PC-3 (cell line): ENCODE measurements at regions not wholly inside any gene's neighbourhood (a gene's known extent, or its start where the extent isn't known, plus 50 kb on each side); places are given as distances from the start of the nearest gene placed in this dataset.
"Not testable (repeated sequence)": the region's sequence is repeated elsewhere in the genome, so short reads cannot be mapped to it uniquely, and the experiment has no call there.

Experiments used
- ATAC-seq: fragments of 200-7000 bp; cut with Tn5 transposase; 2 replicates; pipeline ENCODE4 v1.9.1; 2020; ENCODE audit warnings: mild to moderate bottlenecking, moderate library complexity
- BruUV-seq: library from RNA; stranded (reverse); fragments of 400-500 nt; replicated peaks from 2 replicates; lab custom pipeline; 2021; lab: Mats Ljungman, UMichigan
- CTCF ChIA-PET: fragments of 300-600 bp; sonication (Branson Sonifier 250); formaldehyde crosslinking; loops from one replicate; lab custom pipeline; 2022; ENCODE audit warnings: antibody characterized with exemption; lab: Charles Lee
- POLR2A ChIA-PET: fragments of 300-600 bp; sonication (Branson Sonifier 250); formaldehyde crosslinking; loops from one replicate; lab custom pipeline; 2022; ENCODE audit warnings: antibody characterized with exemption; ENCODE audit not compliant: unreplicated experiment; lab: Charles Lee
- DNase-seq: peaks from one replicate; pipeline ENCODE4 v3.0.0-alpha.2; 2015
- H2AFZ ChIP-seq: fragments of 300-600 bp; sonication (generic); 2 replicates; pipeline ENCODE4 v1.6.0; 2016; ENCODE audit warnings: antibody characterized with exemption, low read length
- H3F3A ChIP-seq: fragments of 300-600 bp; sonication (generic); one replicate; pipeline ENCODE4 v1.6.0; 2017; ENCODE audit warnings: antibody characterized with exemption, low read length, control low read depth, mild to moderate bottlenecking; ENCODE audit not compliant: unreplicated experiment
- H3K27ac ChIP-seq: fragments of 300-600 bp; sonication (generic); 2 replicates; pipeline ENCODE4 v1.5.1; 2016; ENCODE audit warnings: mild to moderate bottlenecking, low read length
- H3K27me3 ChIP-seq: fragments of 300-600 bp; sonication (generic); 2 replicates; pipeline ENCODE4 v1.6.1; 2016; ENCODE audit warnings: low read length, mixed read lengths
- H3K36me3 ChIP-seq: fragments of 300-600 bp; sonication (generic); 2 replicates; pipeline ENCODE4 v1.6.1; 2016; ENCODE audit warnings: low read depth, mixed run types, low read length, mixed read lengths
- H3K4me1 ChIP-seq: fragments of 300-600 bp; sonication (generic); 2 replicates; pipeline ENCODE4 v1.5.1; 2016; ENCODE audit warnings: low read length; ENCODE audit not compliant: insufficient read depth
- H3K4me2 ChIP-seq: fragments of 300-600 bp; sonication (generic); 2 replicates; pipeline ENCODE4 v1.6.0; 2016; ENCODE audit warnings: low read length
- H3K4me3 ChIP-seq: fragments of 300-600 bp; sonication (generic); 2 replicates; pipeline ENCODE4 v1.5.1; 2016; ENCODE audit warnings: mild to moderate bottlenecking, low read length, mixed read lengths
- H3K79me2 ChIP-seq: fragments of 300-600 bp; sonication (generic); 2 replicates; pipeline ENCODE4 v1.6.1; 2017; ENCODE audit warnings: low read length, mixed read lengths
- H3K9ac ChIP-seq: fragments of 300-600 bp; sonication (generic); 2 replicates; pipeline ENCODE4 v1.6.0; 2016; ENCODE audit warnings: mild to moderate bottlenecking, low read length
- H3K9me2 ChIP-seq: fragments of 300-600 bp; sonication (generic); replicated peaks from 2 replicates; pipeline ENCODE4 v1.6.1; 2016; ENCODE audit warnings: mixed run types, low read length, mixed read lengths
- H3K9me3 ChIP-seq: fragments of 300-600 bp; sonication (generic); 2 replicates; pipeline ENCODE4 v1.6.1; 2016; ENCODE audit warnings: low read length, mixed read lengths
- H4K20me1 ChIP-seq: fragments of 300-600 bp; sonication (generic); 2 replicates; pipeline ENCODE4 v1.6.1; 2016; ENCODE audit warnings: low read length, mixed read lengths
- CTCF ChIP-seq: fragments of 300-600 bp; sonication (generic); conservative IDR thresholded peaks from 2 replicates; pipeline ENCODE4 v1.5.1; 2017; ENCODE audit warnings: antibody characterized with exemption, low read depth, mild to moderate bottlenecking, low read length
- EZH2 ChIP-seq: fragments of 300-600 bp; sonication (generic); IDR thresholded peaks from one replicate; pipeline ENCODE4 v1.6.1; 2017; ENCODE audit warnings: antibody characterized with exemption, mild to moderate bottlenecking, low read length; ENCODE audit not compliant: unreplicated experiment
- EZH2phosphoT487 ChIP-seq: fragments of 300-600 bp; sonication (generic); IDR thresholded peaks from 2 replicates; pipeline ENCODE4 v1.6.1; 2018; ENCODE audit warnings: mild to moderate bottlenecking, antibody characterized with exemption, low read length, borderline replicate concordance
- intact Hi-C: fragments of 100-400 bp; cut with micrococcal nuclease; formaldehyde crosslinking; loops from 2 replicates; pipeline ENCODE4 v1.9.0; 2023

DNA sequence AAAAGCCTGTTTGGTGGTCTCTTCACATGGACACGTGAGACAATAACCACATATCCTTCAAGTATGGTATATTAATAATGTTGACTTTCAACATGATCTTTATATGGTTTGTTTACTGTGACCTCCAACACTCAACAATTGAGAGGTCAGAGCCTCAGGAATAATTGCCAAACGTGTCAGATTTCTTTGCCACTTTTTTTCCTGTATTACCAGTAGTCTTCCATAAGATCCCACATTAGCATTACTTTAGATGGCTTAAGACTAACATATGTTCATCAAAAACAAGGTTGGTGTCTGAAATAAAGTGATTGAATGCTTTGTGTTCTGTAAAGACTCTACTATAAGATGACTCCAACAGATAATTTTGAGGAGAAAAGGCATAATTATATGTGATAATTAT is 118.7 kb upstream of the F3 start:
- no peaks in the 10 kb centered on the region for H3K27me3 ChIP-seq
- H3K36me3 ChIP-seq: no peaks in the 10 kb centered on the region
- H3K4me3 ChIP-seq: no peak overlapping the region
- no peaks in the 10 kb centered on the region for H3K79me2 ChIP-seq
- BruUV-seq: no TSS peak
- TF ChIP-seq CTCF (no peak), EZH2phosphoT487 (no peak)
- H3K9ac ChIP-seq: no peak overlapping the region
- intact Hi-C loops: no loop called here
- ChIA-PET POLR2A (no interaction called here), CTCF (no interaction called here)
- no peaks in the 10 kb centered on the region for H4K20me1 ChIP-seq
- H3F3A ChIP-seq: no peaks in the 10 kb centered on the region
- no peak for ATAC-seq
- no peak overlapping the region for H2AFZ ChIP-seq
- no peak overlapping the region for H3K27ac ChIP-seq
- H3K4me2 ChIP-seq: no peak overlapping the region
- H3K4me1 ChIP-seq: no peaks in the 10 kb centered on the region
- no peak for DNase-seq
- no peaks in the 10 kb centered on the region for H3K9me3 ChIP-seq
- H3K9me2 ChIP-seq: no peaks in the 10 kb centered on the region

- H3F3A ChIP-seq, H3K79me2 ChIP-seq, H3K27me3 ChIP-seq, H3K4me1 ChIP-seq, H3K9me3 ChIP-seq, H3K4me3 ChIP-seq, H2AFZ ChIP-seq, H3K4me2 ChIP-seq, CTCF ChIA-PET, ATAC-seq, intact Hi-C loops, POLR2A ChIA-PET, H3K27ac ChIP-seq, BruUV-seq, H4K20me1 ChIP-seq, H3K9ac ChIP-seq, H3K9me2 ChIP-seq, DNase-seq, H3K36me3 ChIP-seq: not testable (repeated sequence)
Observed at GRCh38 chr1:94659202-94659601, 117.6 kb upstream of the F3 start.

DNA sequence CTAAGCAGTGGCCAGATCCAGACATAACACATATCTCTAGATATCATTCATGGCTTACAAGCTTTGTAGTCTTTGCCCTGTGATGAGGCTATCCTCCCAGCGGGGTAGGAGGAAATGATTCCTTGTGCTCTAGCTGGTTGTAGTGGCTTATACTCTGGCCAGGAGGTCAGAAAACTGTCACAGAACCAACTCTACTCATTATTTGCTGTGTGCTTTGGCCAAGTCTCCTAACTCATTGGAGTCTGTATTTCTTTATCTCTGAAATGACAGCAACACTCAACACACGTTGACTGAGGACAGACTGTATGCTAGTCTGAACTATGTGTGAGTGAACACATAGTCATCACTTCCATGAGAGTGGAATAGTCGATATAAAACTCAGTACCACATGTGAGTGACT is 116.7 kb upstream of the F3 start:
- Histone ChIP-seq H3K9me3 (no peaks in the 10 kb centered on the region), H3K27ac (no peak overlapping the region), H3K4me1 (peaks cover 13% of the 10 kb centered on the region), H3K27me3 (no peaks in the 10 kb centered on the region), H3K4me3 (no peak overlapping the region), H3K36me3 (no peaks in the 10 kb centered on the region), H4K20me1 (no peaks in the 10 kb centered on the region), H3K4me2 (no peak overlapping the region), H2AFZ (0 out of 2 replicates have a peak overlapping the region, but pooled peaks have one; percentile 20), H3F3A (no peaks in the 10 kb centered on the region), H3K79me2 (no peaks in the 10 kb centered on the region), H3K9me2 (no peaks in the 10 kb centered on the region), H3K9ac (no peak overlapping the region)
- TF ChIP-seq EZH2 (no peak), CTCF (no peak), EZH2phosphoT487 (no peak)
- intact Hi-C loops: no loop called here
- DNase-seq (peak; percentile 23), ATAC-seq (peak; percentile 28; the same call in 1 of the 2 replicates)
- ChIA-PET POLR2A (no interaction called here), CTCF (no interaction called here)
- no TSS peak for BruUV-seq

DNA sequence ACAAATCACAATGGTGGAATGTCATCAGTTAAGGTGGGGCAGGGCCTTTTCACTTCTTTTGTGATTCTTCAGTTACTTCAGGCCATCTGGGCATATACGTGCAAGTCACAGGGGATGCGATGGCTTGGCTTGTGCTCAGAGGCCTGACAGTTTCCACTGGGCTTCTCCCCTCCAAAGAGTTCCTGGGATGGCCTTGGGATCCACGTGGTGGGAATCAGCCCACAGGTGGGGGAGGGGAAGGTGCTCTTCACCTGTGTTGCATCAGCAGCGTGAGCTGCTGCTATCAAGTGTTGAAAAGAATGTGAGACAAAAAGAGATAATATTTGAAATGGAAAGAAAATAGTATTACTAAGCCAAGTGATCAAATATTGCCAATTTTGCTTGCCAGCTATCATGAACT is 116.2 kb upstream of the F3 start:
- H3K4me1 ChIP-seq: peaks cover 14% of the 10 kb centered on the region
- H3K36me3 ChIP-seq: not testable (repeated sequence)

More for the DNA sequence above, 116.2 kb upstream of the F3 start:
- H3K4me3 ChIP-seq, H3K9me3 ChIP-seq, DNase-seq, H4K20me1 ChIP-seq, H3K27ac ChIP-seq, ATAC-seq, BruUV-seq, POLR2A ChIA-PET, intact Hi-C loops, H3K4me2 ChIP-seq, H3K9ac ChIP-seq, CTCF ChIA-PET, H3K79me2 ChIP-seq, H3K9me2 ChIP-seq, H3F3A ChIP-seq, H2AFZ ChIP-seq, H3K27me3 ChIP-seq: not testable (repeated sequence)
